IMR-90 (cell line): ENCODE measurements at regions not wholly inside any gene's neighbourhood (a gene's known extent, or its start where the extent isn't known, plus 50 kb on each side); places are given as distances from the start of the nearest gene placed in this dataset.

Experiments used
- ATAC-seq: fragments of 200-7000 bp; cut with Tn5 transposase; 2 replicates; pipeline ENCODE4 v1.9.1; 2020; ENCODE audit warnings: low read depth, mild to moderate bottlenecking, moderate library complexity
- BruUV-seq: library from RNA; stranded (reverse); fragments of 400-500 nt; replicated peaks from 2 replicates; lab custom pipeline; 2021; lab: Mats Ljungman, UMichigan
- CTCF ChIA-PET: fragments of 300-600 bp; formaldehyde crosslinking; extraction: SDS; loops from one replicate; lab custom pipeline; 2021; ENCODE audit warnings: antibody characterized with exemption; lab: Yijun Ruan, JAX
- POLR2A ChIA-PET: fragments of 300-600 bp; sonication (Branson Sonifier 250); formaldehyde crosslinking; loops from one replicate; lab custom pipeline; 2022; ENCODE audit warnings: antibody characterized with exemption; ENCODE audit not compliant: unreplicated experiment; lab: Charles Lee
- DNase-seq: peaks from one replicate; pipeline ENCODE4 v3.0.0; 2013
- H2AFZ ChIP-seq: replicated peaks from 2 replicates; pipeline ENCODE3; 2013; ENCODE audit warnings: low read length, mild to moderate bottlenecking; ENCODE audit not compliant: poor library complexity
- H2AK5ac ChIP-seq: 2 replicates; pipeline ENCODE4 v1.6.1; 2013; ENCODE audit warnings: low read depth, low read length, inconsistent platforms
- H2AK9ac ChIP-seq: replicated peaks from 2 replicates; pipeline ENCODE3; 2013; ENCODE audit warnings: mild to moderate bottlenecking, low read depth, low read length, moderate library complexity; ENCODE audit not compliant: poor library complexity
- H2BK120ac ChIP-seq: 2 replicates; pipeline ENCODE4 v1.6.1; 2013; ENCODE audit warnings: low read depth, low read length, inconsistent platforms
- H2BK15ac ChIP-seq: 3 replicates; pipeline ENCODE4 v1.6.1; 2013; ENCODE audit warnings: low read depth, low read length, inconsistent platforms
- H2BK20ac ChIP-seq: 2 replicates; pipeline ENCODE4 v1.6.1; 2013; ENCODE audit warnings: low read depth, mild to moderate bottlenecking, inconsistent platforms, low read length, moderate library complexity
- H2BK5ac ChIP-seq: 2 replicates; pipeline ENCODE4 v1.6.1; 2013; ENCODE audit warnings: mild to moderate bottlenecking, low read depth, low read length, inconsistent platforms; ENCODE audit not compliant: poor library complexity, severe bottlenecking
- H3K14ac ChIP-seq: replicated peaks from 2 replicates; pipeline ENCODE4 v1.6.1; 2013; ENCODE audit warnings: low read depth, low read length, inconsistent platforms
- H3K18ac ChIP-seq: 2 replicates; pipeline ENCODE4 v1.6.1; 2013; ENCODE audit warnings: low read depth, low read length, control low read depth
- H3K23ac ChIP-seq: 2 replicates; pipeline ENCODE4 v1.6.1; 2013; ENCODE audit warnings: low read depth, low read length, inconsistent platforms
- H3K27ac ChIP-seq: 2 replicates; pipeline ENCODE4 v1.5.1; 2013; ENCODE audit warnings: mild to moderate bottlenecking, control low read depth, low read length; ENCODE audit not compliant: insufficient read depth
- H3K27me3 ChIP-seq: 2 replicates; pipeline ENCODE4 v1.6.1; 2013; ENCODE audit warnings: low read length; ENCODE audit not compliant: control insufficient read depth, insufficient read depth
- H3K36me3 ChIP-seq: 2 replicates; pipeline ENCODE4 v1.6.1; 2013; ENCODE audit warnings: low read length, mixed read lengths; ENCODE audit not compliant: control insufficient read depth, insufficient read depth
- H3K4ac ChIP-seq: 2 replicates; pipeline ENCODE4 v1.6.1; 2013; ENCODE audit warnings: low read depth, low read length, inconsistent platforms
- H3K4me1 ChIP-seq: 2 replicates; pipeline ENCODE4 v1.6.1; 2013; ENCODE audit warnings: low read length, mixed read lengths; ENCODE audit not compliant: control insufficient read depth, insufficient read depth
- H3K4me2 ChIP-seq: 2 replicates; pipeline ENCODE4 v1.6.1; 2013; ENCODE audit warnings: low read depth, mild to moderate bottlenecking, control low read depth, low read length, moderate library complexity
- H3K4me3 ChIP-seq: 2 replicates; pipeline ENCODE4 v1.5.1; 2013; ENCODE audit warnings: low read depth, mild to moderate bottlenecking, control low read depth, low read length, moderate library complexity; ENCODE audit not compliant: insufficient read depth
- H3K56ac ChIP-seq: 2 replicates; pipeline ENCODE4 v1.6.1; 2013; ENCODE audit warnings: low read length, inconsistent platforms; ENCODE audit not compliant: insufficient read depth; ENCODE audit errors: extremely low read depth
- H3K79me1 ChIP-seq, 2 experiments: 2 replicates each; pipeline ENCODE4 v1.6.1; 2013; ENCODE audit warnings: low read length in 2 of 2, inconsistent platforms in 1 of 2, low read depth in 1 of 2
- H3K9ac ChIP-seq: 2 replicates; pipeline ENCODE4 v1.6.1; 2013; ENCODE audit warnings: low read depth, low read length, control low read depth
- H3K9me1 ChIP-seq: 2 replicates; pipeline ENCODE4 v1.6.1; 2013; ENCODE audit warnings: low read length, inconsistent platforms; ENCODE audit not compliant: insufficient read depth
- H3K9me3 ChIP-seq: 2 replicates; pipeline ENCODE4 v1.6.1; 2013; ENCODE audit warnings: low read length; ENCODE audit not compliant: control insufficient read depth, insufficient read depth
- H4K20me1 ChIP-seq: 2 replicates; pipeline ENCODE4 v1.6.1; 2013; ENCODE audit warnings: low read length, inconsistent platforms; ENCODE audit not compliant: insufficient read depth
- H4K5ac ChIP-seq: 2 replicates; pipeline ENCODE4 v1.6.1; 2013; ENCODE audit warnings: mild to moderate bottlenecking, low read depth, low read length, control low read depth
- H4K8ac ChIP-seq, 2 experiments: 2 replicates each; pipeline ENCODE4 v1.6.1; 2013; ENCODE audit warnings: low read depth in 2 of 2, low read length in 2 of 2, control low read depth in 1 of 2, inconsistent platforms in 1 of 2
- H4K91ac ChIP-seq: 2 replicates; pipeline ENCODE4 v1.6.1; 2013; ENCODE audit warnings: low read depth, low read length, inconsistent platforms; ENCODE audit not compliant: insufficient read depth
- CEBPB ChIP-seq: IDR thresholded peaks from 2 replicates; pipeline ENCODE4 v1.6.1; 2012; ENCODE audit warnings: low read depth, low read length, improper control_type of control experiment
- CHD1 ChIP-seq: IDR thresholded peaks from 2 replicates; pipeline ENCODE4 v1.6.1; 2012; ENCODE audit warnings: low read depth, low read length, improper control_type of control experiment
- MXI1 ChIP-seq: IDR thresholded peaks from 2 replicates; pipeline ENCODE4 v1.6.1; 2012; ENCODE audit warnings: low read depth, mild to moderate bottlenecking, low read length, moderate library complexity, borderline replicate concordance
- NFE2L2 ChIP-seq: fragments of 150-350 bp; IDR thresholded peaks from 2 replicates; pipeline ENCODE4 v1.6.1; 2016; ENCODE audit warnings: low read depth, mild to moderate bottlenecking, low read length
- RAD21 ChIP-seq: IDR thresholded peaks from 2 replicates; pipeline ENCODE4 v1.6.1; 2012; ENCODE audit warnings: low read length, improper control_type of control experiment
- WGBS, 2 experiments: methylation state at CpG; one replicate each; pipeline versions ENCODE4 v1.1.5 to v1.1.7; 2013; ENCODE audit warnings: missing lambda C conversion rate in 2 of 2; ENCODE audit not compliant: insufficient read length in 1 of 2; ENCODE audit errors: extremely low coverage in 2 of 2; 5-methylcytosine and 5-hydroxymethylcytosine counted together
- dilution Hi-C: fragments of 300-500 bp; cut with HindIII; formaldehyde crosslinking; loops from one replicate; pipeline ENCODE4 v1.14.3; 2018; ENCODE audit warnings: low sequenced_read_pairs; ENCODE audit not compliant: unreplicated experiment
- in situ Hi-C: fragments of 300-500 bp; cut with MboI; formaldehyde crosslinking; loops from 3 replicates; pipeline ENCODE4 v1.14.3; 2019; ENCODE audit warnings: low sequenced_read_pairs, inconsistent platforms, mixed read lengths
- intact Hi-C: fragments of 100-400 bp; cut with micrococcal nuclease; formaldehyde crosslinking; loops from 2 replicates; pipeline ENCODE4 v1.10.0; 2022

DNA sequence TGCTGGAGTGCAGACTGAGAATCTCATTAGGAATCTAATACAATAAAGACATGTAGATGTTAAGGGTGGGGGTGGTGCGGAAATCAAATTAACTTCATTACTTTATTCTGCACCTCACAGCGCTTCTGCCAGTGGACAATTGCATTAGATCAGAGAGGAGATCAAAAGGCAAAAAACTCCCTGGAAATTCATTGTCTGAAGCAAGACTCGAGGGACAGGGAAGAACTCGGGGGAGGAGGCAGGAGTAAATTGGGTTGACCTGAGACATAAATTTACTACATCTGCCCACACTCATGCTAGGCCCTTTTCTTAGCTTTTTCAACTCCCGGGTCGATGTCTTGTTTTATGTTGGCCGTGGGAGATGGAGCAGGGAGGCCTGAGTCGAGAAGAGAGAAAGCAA lies 315.4 kb downstream of the SPATA17 start:
- POLR2A ChIA-PET: no interaction called here
- H3K4me2 ChIP-seq: no peak overlapping the region
- intact Hi-C loops: no loop called here
- no peak overlapping the region for H2BK15ac ChIP-seq
- no peaks in the 10 kb centered on the region for H3K79me1 ChIP-seq
- H3K23ac ChIP-seq: no peak overlapping the region
- H3K9ac ChIP-seq: no peak overlapping the region
- H4K5ac ChIP-seq: no peak overlapping the region
- H3K4me3 ChIP-seq: no peak overlapping the region
- BruUV-seq: no TSS peak
- H2BK20ac ChIP-seq: no peak overlapping the region
- no peak overlapping the region for H2BK120ac ChIP-seq
- no peak overlapping the region for H3K56ac ChIP-seq
- no peaks in the 10 kb centered on the region for H3K4me1 ChIP-seq
- no peak overlapping the region for H3K14ac ChIP-seq
- ATAC-seq: no peak
- no peak overlapping the region for H4K8ac ChIP-seq
- no peak overlapping the region for H4K91ac ChIP-seq
- no peak overlapping the region for H3K4ac ChIP-seq
- no peak overlapping the region for H2AFZ ChIP-seq
- no peaks in the 10 kb centered on the region for H3K9me1 ChIP-seq
- H3K27me3 ChIP-seq: no peaks in the 10 kb centered on the region
- WGBS, 2 experiments: no CpG with 5 or more reads among the region's 8 CpGs
- 0 out of 2 replicates have a peak, but pooled peaks cover 2% of the 10 kb centered on the region for H3K9me3 ChIP-seq
- H3K36me3 ChIP-seq: no peaks in the 10 kb centered on the region
- no peak overlapping the region for H3K18ac ChIP-seq
- H2BK5ac ChIP-seq: no peak overlapping the region
- in situ Hi-C loops: no loop called here
- no peak overlapping the region for H2AK9ac ChIP-seq
- TF ChIP-seq CHD1: no peak
- TF ChIP-seq CEBPB: no peak
- TF ChIP-seq NFE2L2: no peak
- TF ChIP-seq RAD21: no peak
- TF ChIP-seq MXI1: no peak
- DNase-seq: no peak
- dilution Hi-C loops: no loop called here
- CTCF ChIA-PET: interaction anchor here (0.6 kb wide), 1 partner anchor 9 kb away, joined by 4 read pairs; no protein-coding TSS in a partner anchor
- no peak overlapping the region for H3K27ac ChIP-seq
- no peak overlapping the region for H2AK5ac ChIP-seq
- H4K20me1 ChIP-seq: no peaks in the 10 kb centered on the region
